Bone marrow (tissue), 2 donors: ENCODE measurements at regions not wholly inside any gene's neighbourhood (a gene's known extent, or its start where the extent isn't known, plus 50 kb on each side); places are given as distances from the start of the nearest gene placed in this dataset.

Experiments used
- DNase-seq, 2 donors: peaks; one replicate each; lab custom pipeline; 2025; lab: John Stamatoyannopoulos, UW

DNA sequence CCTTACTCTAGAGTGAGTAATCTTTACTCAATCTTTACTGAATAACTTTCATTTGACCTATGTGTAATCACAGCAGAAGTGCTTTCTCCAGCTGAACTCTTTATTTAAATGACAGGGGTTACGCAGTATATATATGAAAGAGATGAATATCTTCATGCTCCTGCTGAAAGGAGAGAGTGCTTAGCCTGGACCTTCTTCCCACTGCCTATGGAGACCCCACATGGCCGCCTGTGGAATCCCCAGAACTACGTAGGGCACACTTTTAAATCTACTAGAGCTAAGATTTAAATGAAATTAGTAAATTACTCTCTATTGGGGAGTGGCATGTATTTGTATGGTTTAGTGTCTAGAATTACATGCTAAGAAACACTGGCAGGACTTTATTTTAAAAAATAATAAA lies 391.2 kb downstream of the ANKRD50 start:
- no peak for DNase-seq

- no peak for DNase-seq
These were observed 390.1 kb downstream of the ANKRD50 start for GRCh38 chr4:124322234-124323065.

- DNase-seq, result no peak
These were observed 386.8 kb downstream of the ANKRD50 start for GRCh38 chr4:124325690-124326089.

DNA sequence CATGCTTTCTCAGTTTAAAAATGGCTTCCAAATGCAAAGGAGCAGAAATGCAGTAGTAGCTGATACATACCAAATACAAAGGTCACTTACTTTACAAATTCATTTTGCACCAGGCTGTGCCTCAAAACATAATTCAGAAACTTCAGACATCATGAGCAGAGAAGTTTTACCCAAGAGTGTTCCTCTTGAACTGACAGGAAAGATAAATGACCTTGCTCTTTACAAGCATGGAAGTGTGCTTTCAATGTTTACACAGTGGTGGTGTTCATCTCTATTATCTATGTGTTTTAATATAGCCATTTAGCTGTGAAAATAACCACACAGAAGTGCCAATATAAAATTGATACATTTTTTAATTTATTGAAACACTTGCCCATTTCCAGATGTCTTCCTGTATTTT lies 383.4 kb downstream of the ANKRD50 start:
- DNase-seq, result no peak

DNA sequence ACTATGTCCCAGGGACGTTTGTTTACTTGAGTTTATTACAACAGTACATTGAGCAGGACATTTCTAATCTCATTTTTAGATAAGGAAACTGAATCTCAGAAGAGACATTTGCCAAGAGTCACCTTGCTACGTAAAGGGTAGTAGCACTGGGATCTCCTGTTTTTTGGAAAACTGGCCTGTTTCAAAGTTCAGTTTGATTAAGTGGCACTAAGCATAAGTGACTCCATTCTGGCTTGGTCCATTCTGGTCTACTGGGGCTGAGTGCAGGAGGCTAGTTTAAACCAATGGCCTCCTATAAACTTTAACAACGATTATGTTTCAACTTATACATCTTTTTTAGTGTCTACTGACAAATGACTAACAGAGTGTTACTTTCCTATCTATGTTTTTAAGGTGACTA lies 382.5 kb downstream of the ANKRD50 start:
- no peak for DNase-seq

- DNase-seq, result no peak
These were observed 380.8 kb downstream of the ANKRD50 start for GRCh38 chr4:124331781-124332180.

GRCh38 chr4:124333466-124333865 lies 379.1 kb downstream of the ANKRD50 start:
- DNase-seq, result no peak

GRCh38 chr4:124334119-124334518 lies 378.4 kb downstream of the ANKRD50 start:
- DNase-seq, result peak in 1 of 2 donors; percentile 40

- DNase-seq, result peak in 1 of 2 donors; percentile 6
These were observed 374.7 kb downstream of the ANKRD50 start for GRCh38 chr4:124337874-124338273.

- DNase-seq, result no peak
These were observed 368.8 kb downstream of the ANKRD50 start for GRCh38 chr4:124343661-124344171.

GRCh38 chr4:124372916-124373315 lies 339.6 kb downstream of the ANKRD50 start:
- no peak for DNase-seq

DNA sequence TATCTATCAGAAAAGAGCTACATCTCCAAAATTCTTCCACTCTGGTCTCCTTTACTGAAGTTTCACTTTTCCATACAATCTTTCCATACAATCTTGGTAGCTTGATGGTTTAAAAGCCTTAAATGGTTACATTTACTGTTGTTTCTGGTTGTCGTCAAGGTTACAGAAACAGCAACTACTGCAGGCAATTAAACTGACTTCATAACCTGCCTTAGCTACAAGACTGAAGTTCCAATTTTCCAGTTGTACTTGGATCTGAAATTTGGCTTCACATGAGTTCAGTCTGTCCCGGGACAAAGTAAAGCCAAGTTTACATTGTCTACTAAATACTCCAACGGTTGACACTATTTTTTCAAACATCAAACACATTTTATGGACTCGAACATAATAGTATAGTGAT lies 326.4 kb downstream of the ANKRD50 start:
- no peak for DNase-seq

DNA sequence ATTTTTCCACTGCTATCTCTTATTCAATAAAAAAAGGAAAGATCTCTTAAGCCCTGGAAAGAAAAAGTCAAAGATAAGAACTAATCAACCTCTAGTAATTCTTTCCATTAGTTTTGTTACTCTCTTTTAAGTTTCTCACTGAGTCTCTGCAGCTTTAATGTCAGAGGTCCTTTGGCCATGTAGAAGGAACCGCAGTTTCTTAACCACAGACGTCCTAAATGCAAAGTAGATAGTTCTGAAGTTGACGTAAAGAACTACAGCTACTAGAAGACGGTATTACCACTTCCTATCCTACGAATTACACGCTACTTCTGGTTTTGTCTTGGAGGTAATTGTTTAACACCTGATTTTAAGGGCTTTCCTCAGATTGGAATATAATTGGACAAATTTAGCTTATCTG lies 325.9 kb downstream of the ANKRD50 start:
- DNase-seq, result no peak

- no peak for DNase-seq
These were observed 322.9 kb downstream of the ANKRD50 start for GRCh38 chr4:124389591-124389990.

DNA sequence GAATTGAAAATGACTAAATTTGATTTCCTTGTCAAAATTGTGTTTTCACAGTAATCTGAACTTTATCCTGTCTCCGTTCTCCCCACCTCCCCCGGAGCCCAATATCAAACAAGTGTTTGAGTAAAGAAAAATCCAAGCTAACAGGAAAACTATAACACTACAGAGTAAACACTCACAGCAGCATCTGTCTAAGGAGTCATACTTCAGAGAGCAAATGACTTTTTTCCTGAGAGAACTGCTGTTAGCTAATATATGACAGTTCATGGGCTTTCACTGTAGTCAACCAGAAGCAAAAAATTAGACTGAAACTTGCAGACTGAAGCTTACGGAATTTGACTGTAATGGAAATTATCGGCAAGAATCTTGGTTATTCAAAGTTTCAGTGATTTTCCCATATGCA lies 321.7 kb downstream of the ANKRD50 start:
- no peak for DNase-seq

- DNase-seq, result no peak
These were observed 316.2 kb downstream of the ANKRD50 start for GRCh38 chr4:124396333-124396732.

GRCh38 chr4:124401606-124402005 lies 310.9 kb downstream of the ANKRD50 start:
- DNase-seq, result no peak

DNA sequence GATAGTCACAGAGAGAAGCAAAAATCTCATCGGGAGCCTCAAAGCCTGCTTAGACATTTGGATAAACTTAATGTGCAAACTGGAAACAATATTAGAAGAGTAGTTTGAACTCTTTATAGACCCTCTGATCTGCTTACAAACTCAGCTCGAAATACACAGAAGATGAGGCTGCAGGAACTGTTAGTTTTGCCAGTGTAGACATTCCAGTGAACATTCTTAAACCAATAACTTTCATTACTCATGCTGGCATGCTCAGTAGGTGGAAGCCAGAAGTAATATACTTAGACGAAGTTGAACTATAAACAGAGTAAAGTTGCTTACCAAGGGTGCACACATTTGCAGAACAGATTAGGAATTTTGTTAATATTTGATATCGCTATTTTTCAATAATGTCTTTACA lies 303.5 kb downstream of the ANKRD50 start:
- no peak for DNase-seq

- DNase-seq, result no peak
These were observed 298.1 kb downstream of the ANKRD50 start for GRCh38 chr4:124414276-124415040.

DNA sequence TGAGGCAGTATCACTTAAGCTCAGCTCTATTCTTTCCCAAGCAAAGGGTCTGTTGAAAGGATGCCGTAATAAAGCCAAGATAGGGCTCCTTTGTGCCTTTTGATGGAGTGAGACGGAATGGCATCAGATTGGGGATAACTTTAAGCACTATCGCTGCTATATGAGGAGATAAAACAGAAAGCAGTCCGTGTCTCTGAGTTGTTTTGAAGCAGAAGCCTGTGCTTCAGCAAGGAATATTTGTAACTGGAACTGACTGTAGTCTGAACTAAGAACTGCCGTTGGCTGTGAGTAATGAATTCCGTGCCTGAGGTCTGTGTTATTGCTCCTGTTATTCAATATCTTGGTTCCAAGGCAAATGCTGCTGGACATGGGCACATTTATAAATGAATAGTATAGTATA lies 297.4 kb downstream of the ANKRD50 start:
- DNase-seq, result no peak

- no peak for DNase-seq
These were observed 295.2 kb downstream of the ANKRD50 start for GRCh38 chr4:124417371-124417770.

DNA sequence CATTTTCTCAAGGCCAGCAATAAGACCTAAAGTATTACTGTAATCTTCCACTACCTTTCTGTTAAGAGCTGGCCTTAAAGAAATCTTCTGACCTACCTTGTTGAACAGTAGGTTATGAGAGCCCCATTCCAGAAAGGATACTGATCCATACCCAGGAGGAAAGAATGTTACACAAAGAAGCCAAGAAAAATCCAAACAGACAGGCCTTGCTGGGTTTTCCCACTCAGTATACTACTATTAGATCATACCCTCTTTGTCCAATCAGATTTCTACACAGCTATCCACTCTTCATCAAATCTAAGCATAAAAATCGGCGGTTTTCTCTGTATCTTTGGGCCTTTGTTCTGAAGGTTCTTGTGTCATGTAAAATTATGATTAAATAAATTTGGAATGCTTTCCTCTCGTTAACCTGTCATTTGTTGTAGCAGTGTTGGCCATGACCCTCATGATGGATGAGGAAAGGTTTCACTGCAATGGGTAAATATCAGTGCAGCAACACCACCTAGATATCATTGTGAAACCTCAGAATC lies 292.3 kb downstream of the ANKRD50 start:
- no peak for DNase-seq

DNA sequence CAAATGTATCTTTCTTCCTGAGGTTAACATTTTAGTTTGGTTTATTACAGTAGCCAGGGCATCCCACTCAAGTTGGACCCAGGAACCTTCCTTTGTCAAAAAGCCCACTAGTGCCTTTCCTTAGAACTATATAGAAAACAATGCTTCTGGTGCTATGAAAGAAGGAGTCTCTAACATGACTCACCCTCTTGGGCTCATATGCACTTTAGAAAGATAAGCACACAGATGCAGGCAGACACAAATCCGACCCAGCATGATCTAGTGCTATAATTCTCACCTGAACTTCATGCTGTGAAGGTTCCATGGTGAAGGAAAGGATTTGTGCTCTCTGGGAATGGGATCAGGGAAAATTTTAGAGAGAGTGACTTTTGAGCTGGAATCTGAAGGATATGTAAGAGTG lies 289.4 kb downstream of the ANKRD50 start:
- DNase-seq, result no peak
